AG04450 (cell line): ENCODE measurements at regions not wholly inside any gene's neighbourhood (a gene's known extent, or its start where the extent isn't known, plus 50 kb on each side); places are given as distances from the start of the nearest gene placed in this dataset.

Experiments
- CTCF ChIA-PET: fragments of 300-600, 350-600 bp; formaldehyde crosslinking; extraction: SDS; loops from one replicate; lab custom pipeline; 2022; ENCODE audit warnings: antibody characterized with exemption, inconsistent platforms; lab: Charles Lee
- POLR2A ChIA-PET: fragments of 350-600 bp; formaldehyde crosslinking; extraction: SDS; loops from one replicate; lab custom pipeline; 2021; ENCODE audit warnings: antibody characterized with exemption, inconsistent platforms; lab: Yijun Ruan, JAX
- DNase-seq: peaks from one replicate; pipeline ENCODE4 v3.0.0-alpha.2; 2011; ENCODE audit warnings: low read depth, low spot score
- H3K27ac ChIP-seq: one replicate; pipeline ENCODE4 v1.5.1; 2012; ENCODE audit warnings: low read depth, low read length, control low read depth
- H3K27me3 ChIP-seq: one replicate; pipeline ENCODE4 v1.6.0; 2012; ENCODE audit warnings: low read length; ENCODE audit not compliant: control insufficient read depth, insufficient read depth
- H3K4me3 ChIP-seq: 2 replicates; pipeline ENCODE4 v1.5.1; 2011; ENCODE audit warnings: mild to moderate bottlenecking, low read depth, low read length, control low read depth
- H3K9me3 ChIP-seq: 2 replicates; pipeline ENCODE4 v1.5.1; 2012; ENCODE audit warnings: low read length; ENCODE audit not compliant: control insufficient read depth, insufficient read depth
- CTCF ChIP-seq: IDR thresholded peaks from 2 replicates; pipeline ENCODE4 v1.5.1; 2011; ENCODE audit warnings: low read depth, low read length, control low read depth, inconsistent platforms

DNA sequence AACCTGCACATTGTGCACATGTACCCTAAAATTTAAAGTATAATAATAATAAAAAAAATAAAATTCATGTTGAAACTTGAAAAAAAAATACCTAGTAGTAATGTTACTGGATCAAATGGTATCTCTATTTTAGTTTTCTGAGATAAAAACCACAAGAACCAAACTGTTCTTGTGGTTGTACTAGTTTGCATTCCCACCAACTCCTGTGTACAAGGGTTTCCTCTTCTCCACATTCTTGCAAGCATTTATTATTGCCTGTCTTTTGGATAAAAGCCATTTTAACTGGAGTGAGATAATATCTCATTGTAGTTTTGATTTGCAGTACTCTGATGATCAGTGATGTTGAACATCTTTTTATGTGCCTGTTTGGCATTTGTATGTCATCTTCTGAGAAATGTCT lies 177.7 kb downstream of the KIF20B start:
- POLR2A ChIA-PET: no interaction called here
- no peak for DNase-seq

DNA sequence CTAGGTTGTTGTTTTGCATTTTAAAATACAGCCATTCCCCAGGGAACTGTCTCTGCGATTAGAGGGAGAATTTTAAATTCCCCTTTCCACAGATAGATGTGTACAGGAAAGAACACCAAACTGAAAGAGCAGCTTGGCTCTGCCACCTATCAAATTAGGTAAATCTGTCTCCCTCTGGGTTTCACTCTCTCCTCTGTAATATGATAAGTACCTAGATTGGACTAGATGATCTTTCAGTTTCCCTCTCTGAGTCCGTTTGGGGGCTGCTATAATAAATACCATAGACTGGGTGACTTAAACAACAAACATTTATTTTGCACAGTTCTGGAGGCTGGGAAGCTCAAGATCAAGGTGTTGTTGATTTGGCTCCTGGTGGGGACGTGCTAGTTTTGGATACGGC lies 186.0 kb downstream of the KIF20B start:
- ChIA-PET CTCF (no interaction called here), POLR2A (no interaction called here)
- H3K9me3 ChIP-seq: no peaks in the 10 kb centered on the region
- no peak for DNase-seq
- H3K27me3 ChIP-seq: no peaks in the 10 kb centered on the region
- no peak overlapping the region for H3K4me3 ChIP-seq
- TF ChIP-seq CTCF: no peak
- H3K27ac ChIP-seq: no peak overlapping the region

More for the DNA sequence above, 177.7 kb downstream of the KIF20B start:
- no peaks in the 10 kb centered on the region for H3K27me3 ChIP-seq
- CTCF ChIA-PET: no interaction called here
- TF ChIP-seq CTCF: no peak
- no peak overlapping the region for H3K27ac ChIP-seq
- no peak overlapping the region for H3K4me3 ChIP-seq
- no peaks in the 10 kb centered on the region for H3K9me3 ChIP-seq

- H3K27me3 ChIP-seq: no peaks in the 10 kb centered on the region
- no peak overlapping the region for H3K4me3 ChIP-seq
- no peak overlapping the region for H3K27ac ChIP-seq
- ChIA-PET POLR2A (no interaction called here), CTCF (no interaction called here)
- TF ChIP-seq CTCF: no peak
- no peaks in the 10 kb centered on the region for H3K9me3 ChIP-seq
- no peak for DNase-seq
Observed at GRCh38 chr10:89887830-89888229, 186.4 kb downstream of the KIF20B start.

DNA sequence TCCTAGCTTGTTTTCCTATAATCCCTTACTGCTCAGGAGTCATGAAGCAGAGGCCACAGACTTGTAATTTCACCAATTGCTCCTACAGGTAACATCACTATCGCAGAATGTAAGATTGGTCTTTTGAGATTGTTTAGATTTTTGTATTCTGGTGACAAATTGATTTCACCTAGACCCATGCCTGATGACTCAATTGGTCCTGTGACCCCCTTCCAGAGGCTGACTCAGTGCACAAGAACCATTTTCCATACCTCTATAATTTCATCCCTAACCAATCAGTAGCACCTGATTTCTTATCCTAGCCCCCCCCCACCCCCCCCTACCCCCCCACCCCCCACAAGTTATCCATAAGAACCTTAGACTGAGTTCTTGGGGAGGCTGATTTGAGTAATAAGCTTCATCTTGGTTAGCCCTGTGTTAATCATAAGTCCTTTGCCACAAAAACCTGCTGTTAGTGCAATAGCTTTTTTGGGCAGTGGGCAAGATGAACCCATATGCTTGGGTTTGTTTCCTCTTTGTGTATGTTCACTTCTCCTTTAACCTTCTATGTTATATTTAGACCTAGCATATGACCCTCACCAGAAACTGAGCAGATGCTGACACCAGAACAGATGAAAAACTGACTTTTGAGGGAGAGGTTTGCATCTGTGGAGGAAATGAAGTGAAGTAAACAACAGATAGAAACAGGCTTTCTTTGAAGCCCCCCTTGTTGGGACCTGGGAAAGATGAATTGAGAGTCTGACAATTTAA lies 187.1 kb downstream of the KIF20B start:
- TF ChIP-seq CTCF: no peak
- H3K4me3 ChIP-seq: no peak overlapping the region
- H3K27ac ChIP-seq: no peak overlapping the region
- no peak for DNase-seq
- no peaks in the 10 kb centered on the region for H3K9me3 ChIP-seq
- no peaks in the 10 kb centered on the region for H3K27me3 ChIP-seq
- CTCF ChIA-PET: no interaction called here
- POLR2A ChIA-PET: no interaction called here

- Histone ChIP-seq H3K9me3 (no peaks in the 10 kb centered on the region), H3K4me3 (no peak overlapping the region), H3K27me3 (no peaks in the 10 kb centered on the region), H3K27ac (no peak overlapping the region)
- no peak for TF ChIP-seq CTCF
- ChIA-PET CTCF (interaction anchor here (0.6 kb wide), 1 partner anchor 576 kb away, joined by 3 read pairs; no protein-coding TSS in a partner anchor), POLR2A (no interaction called here)
- DNase-seq: no peak
Observed at GRCh38 chr10:89889606-89890005, 188.2 kb downstream of the KIF20B start.
